ENCODE measurements at regions not wholly inside any gene's neighbourhood (a gene's known extent, or its start where the extent isn't known, plus 50 kb on each side); places are given as distances from the start of the nearest gene placed in this dataset.

DNA sequence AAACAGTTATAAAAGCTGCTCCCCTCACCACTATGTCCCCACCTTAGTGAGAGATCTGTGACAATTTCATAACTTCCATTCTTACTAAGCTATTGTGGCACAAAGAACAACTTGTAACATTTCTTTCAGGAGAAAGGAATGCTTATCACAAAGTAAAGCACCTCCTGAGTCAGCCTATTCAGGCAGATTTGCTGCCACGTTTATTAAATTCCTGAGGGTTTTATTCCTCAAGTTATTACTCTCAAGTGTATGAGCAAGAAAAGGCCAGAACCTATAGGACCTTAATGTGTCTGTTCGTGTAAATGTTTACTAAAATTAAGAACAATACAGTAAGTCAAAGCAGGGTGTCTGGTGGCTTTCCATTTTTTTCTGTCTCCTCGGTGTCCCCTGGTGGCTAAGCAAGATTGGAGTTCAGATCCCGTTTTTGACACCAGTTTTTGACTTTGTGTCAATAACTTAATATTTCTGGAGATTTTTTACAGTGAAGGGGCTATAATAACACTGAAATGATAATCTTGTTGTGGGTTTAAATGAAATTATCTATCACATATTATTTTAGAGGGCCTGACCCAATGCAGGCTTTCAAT, 1539.6 kb downstream of the BRINP3 start:
- H3K9me3 ChIP-seq (ENCODE audit: severe bottlenecking): no peaks in the 10 kb centered on the region
- no peak for DNase-seq (ENCODE audit: low spot score)
- H3K4me1 ChIP-seq (ENCODE audit: insufficient read depth, poor library complexity, severe bottlenecking): no peaks in the 10 kb centered on the region
- TF ChIP-seq, protein P1, sequence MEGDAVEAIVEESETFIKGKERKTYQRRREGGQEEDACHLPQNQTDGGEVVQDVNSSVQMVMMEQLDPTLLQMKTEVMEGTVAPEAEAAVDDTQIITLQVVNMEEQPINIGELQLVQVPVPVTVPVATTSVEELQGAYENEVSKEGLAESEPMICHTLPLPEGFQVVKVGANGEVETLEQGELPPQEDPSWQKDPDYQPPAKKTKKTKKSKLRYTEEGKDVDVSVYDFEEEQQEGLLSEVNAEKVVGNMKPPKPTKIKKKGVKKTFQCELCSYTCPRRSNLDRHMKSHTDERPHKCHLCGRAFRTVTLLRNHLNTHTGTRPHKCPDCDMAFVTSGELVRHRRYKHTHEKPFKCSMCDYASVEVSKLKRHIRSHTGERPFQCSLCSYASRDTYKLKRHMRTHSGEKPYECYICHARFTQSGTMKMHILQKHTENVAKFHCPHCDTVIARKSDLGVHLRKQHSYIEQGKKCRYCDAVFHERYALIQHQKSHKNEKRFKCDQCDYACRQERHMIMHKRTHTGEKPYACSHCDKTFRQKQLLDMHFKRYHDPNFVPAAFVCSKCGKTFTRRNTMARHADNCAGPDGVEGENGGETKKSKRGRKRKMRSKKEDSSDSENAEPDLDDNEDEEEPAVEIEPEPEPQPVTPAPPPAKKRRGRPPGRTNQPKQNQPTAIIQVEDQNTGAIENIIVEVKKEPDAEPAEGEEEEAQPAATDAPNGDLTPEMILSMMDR (IDR thresholded peaks at IDR 0.05; ENCODE audit: poor library complexity, severe bottlenecking): peak; percentile 51
- no peaks in the 10 kb centered on the region for H3K27me3 ChIP-seq (ENCODE audit: insufficient read depth, poor library complexity, severe bottlenecking)
- no peak overlapping the region for H3K27ac ChIP-seq (ENCODE audit: poor library complexity, severe bottlenecking)
- no peaks in the 10 kb centered on the region for H3K36me3 ChIP-seq (ENCODE audit: low read depth)
- ATAC-seq (ENCODE audit: low read depth): no peak
- no peak overlapping the region for H3K4me3 ChIP-seq (ENCODE audit: severe bottlenecking)

DNA sequence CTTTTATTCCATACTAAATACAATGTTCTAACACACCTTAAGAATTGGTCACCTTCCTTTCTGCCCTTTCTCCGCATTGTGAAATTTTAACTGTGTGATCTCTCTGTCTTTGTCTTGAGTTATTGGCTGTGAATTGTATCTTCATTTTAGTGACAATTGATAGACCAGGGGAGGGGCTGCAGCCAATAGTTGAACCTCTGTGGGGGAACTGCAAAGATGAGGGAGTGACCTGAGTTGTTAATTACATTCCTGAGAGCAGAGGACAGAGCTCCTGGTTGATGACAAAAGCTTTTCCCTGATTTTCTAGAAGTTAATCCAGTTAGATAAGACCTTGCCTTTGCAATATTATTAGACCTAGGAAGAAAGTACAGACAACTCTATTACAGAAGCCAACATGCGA, 1535.7 kb downstream of the BRINP3 start:
- no peaks in the 10 kb centered on the region for H3K36me3 ChIP-seq (ENCODE audit: low read depth)
- no peak overlapping the region for H3K4me3 ChIP-seq (ENCODE audit: severe bottlenecking)
- ATAC-seq (ENCODE audit: low read depth): no peak
- no peak overlapping the region for H3K27ac ChIP-seq (ENCODE audit: poor library complexity, severe bottlenecking)
- H3K4me1 ChIP-seq (ENCODE audit: insufficient read depth, poor library complexity, severe bottlenecking): no peaks in the 10 kb centered on the region
- no peaks in the 10 kb centered on the region for H3K9me3 ChIP-seq (ENCODE audit: severe bottlenecking)
- no peak for DNase-seq (ENCODE audit: low spot score)
- TF ChIP-seq, protein P1 (IDR thresholded peaks at IDR 0.05; ENCODE audit: poor library complexity, severe bottlenecking): no peak
- H3K27me3 ChIP-seq (ENCODE audit: insufficient read depth, poor library complexity, severe bottlenecking): no peaks in the 10 kb centered on the region

DNA sequence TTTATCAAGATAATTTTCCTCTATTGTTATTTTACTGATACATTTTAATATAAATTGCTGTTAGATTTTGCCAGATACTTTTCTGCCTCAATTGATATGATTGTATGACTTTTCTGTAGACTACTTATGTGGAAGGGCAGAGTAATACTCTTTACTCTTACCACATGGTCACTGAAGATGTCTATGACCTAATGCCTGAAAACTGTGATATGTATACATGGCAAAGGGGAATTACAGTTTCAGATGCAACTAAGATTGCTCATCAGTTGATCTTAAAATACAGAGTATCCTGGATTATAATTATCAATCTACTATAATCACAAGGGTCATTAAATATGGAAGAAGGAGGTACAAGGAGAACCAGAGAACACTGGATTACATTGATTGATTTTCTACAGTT, 1528.0 kb downstream of the BRINP3 start:
- H3K36me3 ChIP-seq (ENCODE audit: low read depth): no peaks in the 10 kb centered on the region
- H3K4me3 ChIP-seq (ENCODE audit: severe bottlenecking): no peak overlapping the region
- ATAC-seq (ENCODE audit: low read depth) (no peak), DNase-seq (ENCODE audit: low spot score) (no peak)
- no peaks in the 10 kb centered on the region for H3K4me1 ChIP-seq (ENCODE audit: insufficient read depth, poor library complexity, severe bottlenecking)
- H3K27me3 ChIP-seq (ENCODE audit: insufficient read depth, poor library complexity, severe bottlenecking): no peaks in the 10 kb centered on the region
- TF ChIP-seq, protein P1 (IDR thresholded peaks at IDR 0.05; ENCODE audit: poor library complexity, severe bottlenecking): no peak
- H3K27ac ChIP-seq (ENCODE audit: poor library complexity, severe bottlenecking): no peak overlapping the region
- peaks cover 2% of the 10 kb centered on the region for H3K9me3 ChIP-seq (ENCODE audit: severe bottlenecking)

DNA sequence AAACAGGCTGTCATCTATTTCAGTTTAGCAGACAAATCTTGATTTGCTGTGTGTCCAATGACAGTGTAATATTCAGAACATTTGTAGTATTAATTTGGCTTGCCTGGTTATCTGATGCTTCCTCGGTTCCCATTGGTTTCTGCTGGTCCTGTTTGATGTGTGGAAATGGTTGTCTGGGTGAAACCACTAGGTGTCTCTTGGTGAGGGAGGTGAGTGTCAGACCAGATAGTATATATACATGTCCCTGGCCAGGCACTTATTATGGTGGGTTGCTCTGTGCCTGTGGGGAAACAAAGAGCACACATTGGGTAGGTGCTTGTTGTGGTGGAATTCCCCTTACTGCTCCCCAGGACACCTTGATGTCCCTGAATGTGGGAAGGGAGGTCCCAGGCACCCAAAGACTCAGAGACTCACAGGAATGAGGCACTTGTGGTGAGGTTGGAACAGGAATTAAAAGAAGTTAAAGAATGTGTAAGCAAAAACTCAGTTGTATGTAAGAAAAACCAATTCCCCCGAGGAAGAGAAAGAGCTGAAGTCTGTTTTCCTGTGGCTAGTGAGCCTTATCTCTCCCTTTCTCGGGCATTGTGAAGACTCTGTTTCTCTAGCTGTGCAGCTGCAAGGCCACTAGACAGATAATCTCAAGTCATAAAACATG, 1519.1 kb downstream of the BRINP3 start:
- ATAC-seq (ENCODE audit: low read depth) (no peak), DNase-seq (ENCODE audit: low spot score) (no peak)
- Histone ChIP-seq H3K4me1 (ENCODE audit: insufficient read depth, poor library complexity, severe bottlenecking) (no peaks in the 10 kb centered on the region), H3K4me3 (ENCODE audit: severe bottlenecking) (no peak overlapping the region), H3K27ac (ENCODE audit: poor library complexity, severe bottlenecking) (no peak overlapping the region), H3K36me3 (ENCODE audit: low read depth) (no peaks in the 10 kb centered on the region), H3K9me3 (ENCODE audit: severe bottlenecking) (no peaks in the 10 kb centered on the region), H3K27me3 (ENCODE audit: insufficient read depth, poor library complexity, severe bottlenecking) (no peaks in the 10 kb centered on the region)
- TF ChIP-seq, protein P1 (IDR thresholded peaks at IDR 0.05; ENCODE audit: poor library complexity, severe bottlenecking): no peak

DNA sequence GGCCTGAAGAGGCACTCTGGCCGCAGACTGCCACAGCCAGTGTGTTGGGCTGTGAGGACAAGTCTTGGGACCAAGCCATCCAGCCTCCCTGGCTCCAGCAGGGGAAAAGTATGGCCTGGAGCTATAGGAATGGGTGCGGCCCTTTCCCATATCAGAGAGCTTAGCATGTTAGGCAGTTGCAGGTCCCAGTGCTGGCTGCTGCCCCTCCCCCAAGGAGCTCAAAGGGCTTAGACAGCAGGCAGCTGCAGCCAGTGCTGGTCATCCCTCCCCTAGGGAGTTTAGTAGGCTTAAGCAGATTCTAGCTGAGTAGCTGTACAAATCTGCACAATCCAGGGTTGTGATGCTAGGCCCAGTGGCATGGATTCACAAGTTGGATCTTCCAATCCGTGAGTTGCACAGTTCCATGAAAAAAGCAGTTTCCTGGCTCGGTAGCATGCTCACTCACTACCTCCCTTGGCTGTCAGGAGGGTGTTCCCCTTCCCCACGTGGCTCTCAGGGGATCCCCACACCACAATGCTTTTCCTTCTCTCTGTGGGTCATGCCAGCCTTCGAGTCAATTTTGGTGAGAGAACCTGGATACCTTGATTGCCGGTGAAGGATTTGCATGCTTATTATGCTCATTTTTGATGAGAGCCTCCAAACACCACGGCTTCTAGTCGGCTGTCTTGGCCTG, 1490.8 kb downstream of the BRINP3 start:
- Histone ChIP-seq H3K4me1 (ENCODE audit: insufficient read depth, poor library complexity, severe bottlenecking) (no peaks in the 10 kb centered on the region), H3K4me3 (ENCODE audit: severe bottlenecking) (no peak overlapping the region), H3K36me3 (ENCODE audit: low read depth) (no peaks in the 10 kb centered on the region), H3K27me3 (ENCODE audit: insufficient read depth, poor library complexity, severe bottlenecking) (no peaks in the 10 kb centered on the region), H3K27ac (ENCODE audit: poor library complexity, severe bottlenecking) (no peak overlapping the region), H3K9me3 (ENCODE audit: severe bottlenecking) (no peaks in the 10 kb centered on the region)
- TF ChIP-seq, protein P1 (IDR thresholded peaks at IDR 0.05; ENCODE audit: poor library complexity, severe bottlenecking): no peak
- ATAC-seq (ENCODE audit: low read depth) (no peak), DNase-seq (ENCODE audit: low spot score) (no peak)
